ENCODE measurements at regions not wholly inside any gene's neighbourhood (a gene's known extent, or its start where the extent isn't known, plus 50 kb on each side); places are given as distances from the start of the nearest gene placed in this dataset.

DNA sequence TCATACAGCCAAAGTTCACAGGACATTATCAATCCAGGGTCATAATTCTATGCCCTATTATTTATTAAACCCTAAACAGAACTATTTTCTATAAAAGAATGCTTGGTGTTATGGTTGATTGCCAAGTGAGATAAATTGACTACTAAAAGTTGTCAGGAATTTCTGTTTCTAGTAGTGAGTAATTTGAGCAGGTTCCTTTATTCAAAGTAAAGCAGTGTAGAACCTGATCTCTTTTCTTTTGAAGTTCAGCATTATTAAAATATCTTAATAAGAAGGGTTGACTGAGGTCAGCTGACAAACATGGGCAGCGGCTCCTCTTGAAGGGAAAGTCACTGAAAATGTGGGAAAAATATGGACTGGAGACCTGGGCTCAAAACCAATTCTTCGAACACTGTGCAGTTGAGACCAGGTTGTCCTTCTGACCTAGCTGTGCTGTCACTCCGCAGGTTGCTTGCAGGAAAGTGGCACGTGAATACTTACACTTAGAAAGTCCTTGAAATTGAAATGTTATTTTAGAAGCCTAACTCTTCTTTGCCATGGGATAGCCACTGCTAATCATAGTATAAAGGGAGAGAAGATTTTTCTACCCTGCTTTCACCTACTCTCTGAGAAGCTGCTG, 141.0 kb downstream of the RASSF9 start:
- TF ChIP-seq, protein P1, sequence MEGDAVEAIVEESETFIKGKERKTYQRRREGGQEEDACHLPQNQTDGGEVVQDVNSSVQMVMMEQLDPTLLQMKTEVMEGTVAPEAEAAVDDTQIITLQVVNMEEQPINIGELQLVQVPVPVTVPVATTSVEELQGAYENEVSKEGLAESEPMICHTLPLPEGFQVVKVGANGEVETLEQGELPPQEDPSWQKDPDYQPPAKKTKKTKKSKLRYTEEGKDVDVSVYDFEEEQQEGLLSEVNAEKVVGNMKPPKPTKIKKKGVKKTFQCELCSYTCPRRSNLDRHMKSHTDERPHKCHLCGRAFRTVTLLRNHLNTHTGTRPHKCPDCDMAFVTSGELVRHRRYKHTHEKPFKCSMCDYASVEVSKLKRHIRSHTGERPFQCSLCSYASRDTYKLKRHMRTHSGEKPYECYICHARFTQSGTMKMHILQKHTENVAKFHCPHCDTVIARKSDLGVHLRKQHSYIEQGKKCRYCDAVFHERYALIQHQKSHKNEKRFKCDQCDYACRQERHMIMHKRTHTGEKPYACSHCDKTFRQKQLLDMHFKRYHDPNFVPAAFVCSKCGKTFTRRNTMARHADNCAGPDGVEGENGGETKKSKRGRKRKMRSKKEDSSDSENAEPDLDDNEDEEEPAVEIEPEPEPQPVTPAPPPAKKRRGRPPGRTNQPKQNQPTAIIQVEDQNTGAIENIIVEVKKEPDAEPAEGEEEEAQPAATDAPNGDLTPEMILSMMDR (IDR thresholded peaks at IDR 0.05; ENCODE audit: extremely low read depth in 1 of 2, insufficient read depth in 1 of 2, low read depth in 1 of 2, low read length in 2 of 2) = no peak
- TF ChIP-seq POLR2AphosphoS5 (IDR thresholded peaks at IDR 0.05; ENCODE audit: insufficient read depth, low read depth, low read length) (no peak), POLR2A (IDR thresholded peaks at IDR 0.05; ENCODE audit: low read depth, low read length) (no peak), FOS (IDR thresholded peaks at IDR 0.05; ENCODE audit: borderline replicate concordance, insufficient read depth, low read length) (no peak), EZH2 (IDR thresholded peaks at IDR 0.05; ENCODE audit: borderline replicate concordance, low read depth, low read length, severe bottlenecking) (no peak), MYC (IDR thresholded peaks at IDR 0.05; ENCODE audit: low read depth, low read length) (no peak)
